ENCODE measurements at regions not wholly inside any gene's neighbourhood (a gene's known extent, or its start where the extent isn't known, plus 50 kb on each side); places are given as distances from the start of the nearest gene placed in this dataset.
"Not testable (repeated sequence)": the region's sequence is repeated elsewhere in the genome, so short reads cannot be mapped to it uniquely, and the experiment has no call there.

DNA sequence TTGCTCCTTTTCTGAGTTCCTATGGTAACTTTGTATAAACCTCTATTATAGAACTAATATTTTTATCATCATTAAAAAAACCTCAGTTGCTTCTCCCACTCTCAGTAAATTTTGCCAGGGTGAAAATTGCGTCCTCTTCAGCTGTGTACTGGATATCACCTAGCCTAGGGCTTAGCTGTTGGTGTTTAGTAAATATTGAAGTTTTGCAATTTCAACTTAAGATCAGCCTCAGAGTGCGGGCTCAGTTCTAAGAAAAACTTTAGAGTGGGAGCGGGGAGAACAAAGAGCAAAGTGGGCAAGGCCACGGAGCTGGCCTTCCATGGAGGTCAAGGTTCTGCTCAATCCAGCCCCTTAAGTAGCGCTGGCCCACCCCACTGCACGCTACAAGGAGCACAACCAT lies 488.3 kb upstream of the SPRED2 start:
- Histone ChIP-seq H3K4me1 (ENCODE audit: control insufficient read depth, insufficient read depth, low read length) (peaks cover 12% of the 10 kb centered on the region), H3K9me3 (ENCODE audit: control insufficient read depth, low read length) (no peaks in the 10 kb centered on the region), H3K27me3 (replicated peaks; ENCODE audit: control insufficient read depth, insufficient read depth, low read length) (no peaks in the 10 kb centered on the region), H3K9ac (ENCODE audit: low read length) (no peak overlapping the region), H3K36me3 (ENCODE audit: control insufficient read depth, insufficient read depth, low read length, severe bottlenecking) (no peaks in the 10 kb centered on the region), H3K4me3 (ENCODE audit: low read length) (no peak overlapping the region)
- no peak for DNase-seq (ENCODE audit: low read depth)

DNA sequence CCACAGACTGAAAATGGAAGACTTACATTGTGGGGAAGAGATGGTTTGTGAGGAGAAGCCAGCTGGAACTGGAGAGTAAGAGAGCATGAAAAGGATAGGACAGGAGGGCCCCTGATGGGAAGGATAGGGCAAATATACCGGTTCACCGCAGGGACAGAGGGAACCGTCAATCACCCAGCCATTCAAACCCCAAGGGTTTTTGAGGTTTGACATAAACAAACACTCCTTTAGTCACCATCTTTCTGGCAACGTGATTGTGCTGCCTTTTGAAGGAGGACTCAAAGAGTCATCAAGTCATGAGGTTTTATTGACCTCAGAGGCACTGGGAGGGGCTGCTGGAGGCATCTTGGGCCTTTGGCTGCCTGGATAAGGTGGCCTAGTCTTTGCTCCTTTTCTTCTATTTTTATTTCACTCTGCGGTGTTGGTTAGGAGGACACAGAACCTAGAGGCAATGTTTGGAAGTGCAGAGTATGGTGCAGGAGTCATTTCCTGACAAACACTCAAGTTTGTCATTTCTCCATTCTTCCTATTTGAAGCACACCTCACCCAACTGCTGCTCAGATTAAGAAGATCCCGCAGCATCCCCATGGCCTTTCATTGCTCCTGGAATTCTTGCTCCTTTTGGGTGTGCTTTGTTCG lies 487.3 kb upstream of the SPRED2 start:
- Histone ChIP-seq H3K27me3 (replicated peaks; ENCODE audit: control insufficient read depth, insufficient read depth, low read length) (no peaks in the 10 kb centered on the region), H3K36me3 (ENCODE audit: control insufficient read depth, insufficient read depth, low read length, severe bottlenecking) (no peaks in the 10 kb centered on the region), H3K9ac (ENCODE audit: low read length) (no peak overlapping the region), H3K9me3 (ENCODE audit: control insufficient read depth, low read length) (no peaks in the 10 kb centered on the region), H3K4me3 (ENCODE audit: low read length) (no peak overlapping the region), H3K4me1 (ENCODE audit: control insufficient read depth, insufficient read depth, low read length) (peaks cover 12% of the 10 kb centered on the region)
- no peak for DNase-seq (ENCODE audit: low read depth)

DNA sequence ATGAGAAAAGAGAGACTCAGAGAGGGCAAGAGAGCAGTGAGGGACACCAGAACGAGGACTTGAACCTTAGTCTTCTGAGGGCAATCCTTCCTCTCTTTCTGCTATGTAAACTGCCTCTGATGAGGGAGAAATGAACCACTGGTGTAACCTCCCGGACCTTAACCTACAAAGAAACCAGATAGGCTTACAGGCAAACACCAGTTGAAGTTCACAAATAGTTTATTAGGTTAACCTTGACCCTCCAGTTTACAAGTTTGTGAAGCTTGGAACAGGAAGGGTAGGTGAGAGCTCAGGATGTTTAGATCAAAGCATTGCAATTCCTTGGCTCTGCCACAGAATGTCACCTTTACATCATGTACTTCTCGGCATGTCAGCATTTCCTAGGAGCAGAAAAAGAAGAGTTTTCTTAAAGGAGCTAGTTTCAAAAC lies 486.4 kb upstream of the SPRED2 start:
- Histone ChIP-seq H3K27me3 (replicated peaks; ENCODE audit: control insufficient read depth, insufficient read depth, low read length) (no peaks in the 10 kb centered on the region), H3K9ac (ENCODE audit: low read length) (no peak overlapping the region), H3K9me3 (ENCODE audit: control insufficient read depth, low read length) (no peaks in the 10 kb centered on the region), H3K4me3 (ENCODE audit: low read length) (no peak overlapping the region), H3K36me3 (ENCODE audit: control insufficient read depth, insufficient read depth, low read length, severe bottlenecking) (no peaks in the 10 kb centered on the region), H3K4me1 (ENCODE audit: control insufficient read depth, insufficient read depth, low read length) (peaks cover 12% of the 10 kb centered on the region)
- no peak for DNase-seq (ENCODE audit: low read depth)

DNA sequence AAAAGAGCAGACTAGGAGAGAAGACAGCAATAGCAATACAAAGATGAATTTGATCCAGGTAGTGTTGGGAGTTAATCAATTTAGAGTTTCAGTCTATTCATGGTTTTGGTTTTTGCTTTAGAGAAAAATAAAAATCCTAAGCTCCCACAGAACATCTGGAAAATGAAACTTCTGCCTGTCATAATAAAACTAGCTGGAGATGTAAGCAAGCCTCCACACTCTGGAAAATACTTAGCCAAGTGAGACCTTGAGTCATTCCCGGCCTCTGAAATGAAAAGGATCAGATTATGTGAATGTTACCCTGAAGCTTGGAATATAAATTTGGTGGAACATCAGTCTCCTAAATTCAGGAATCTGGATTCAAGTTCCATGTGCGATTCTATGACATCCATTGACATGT lies 485.6 kb upstream of the SPRED2 start:
- Histone ChIP-seq H3K27me3 (replicated peaks; ENCODE audit: control insufficient read depth, insufficient read depth, low read length) (no peaks in the 10 kb centered on the region), H3K9me3 (ENCODE audit: control insufficient read depth, low read length) (no peaks in the 10 kb centered on the region), H3K9ac (ENCODE audit: low read length) (no peak overlapping the region), H3K4me3 (ENCODE audit: low read length) (no peak overlapping the region), H3K36me3 (ENCODE audit: control insufficient read depth, insufficient read depth, low read length, severe bottlenecking) (no peaks in the 10 kb centered on the region), H3K4me1 (ENCODE audit: control insufficient read depth, insufficient read depth, low read length) (peaks cover 6% of the 10 kb centered on the region)
- no peak for DNase-seq (ENCODE audit: low read depth)

DNA sequence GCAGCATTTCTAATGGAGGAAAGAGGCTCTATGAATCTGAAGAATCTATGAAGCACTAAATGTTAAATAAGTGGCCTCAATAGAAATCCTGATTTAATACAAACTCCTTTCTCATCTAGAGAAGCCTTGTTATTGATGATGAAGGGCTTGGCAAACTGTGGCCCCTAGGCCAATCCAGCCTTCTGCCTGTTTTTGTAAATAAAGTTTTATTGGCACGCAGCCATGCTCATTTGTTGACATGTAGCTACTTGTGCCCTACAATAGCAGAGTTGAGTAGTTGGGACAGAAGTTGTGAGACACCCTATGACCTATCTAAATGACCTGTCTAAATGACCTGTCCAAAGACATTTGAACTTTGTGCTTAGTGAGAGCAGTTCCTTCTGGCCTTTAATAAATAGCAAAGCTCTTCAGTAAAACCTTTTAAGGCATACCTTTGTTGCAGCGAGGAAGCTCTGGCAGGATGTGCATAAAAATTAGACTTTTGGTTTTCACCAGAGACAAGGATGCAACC lies 484.4 kb upstream of the SPRED2 start:
- H3K4me1 ChIP-seq (ENCODE audit: control insufficient read depth, insufficient read depth, low read length), result no peaks in the 10 kb centered on the region
- H3K9ac ChIP-seq (ENCODE audit: low read length), result no peak overlapping the region
- no peaks in the 10 kb centered on the region for H3K36me3 ChIP-seq (ENCODE audit: control insufficient read depth, insufficient read depth, low read length, severe bottlenecking)
- H3K9me3 ChIP-seq (ENCODE audit: control insufficient read depth, low read length), result no peaks in the 10 kb centered on the region
- no peak overlapping the region for H3K4me3 ChIP-seq (ENCODE audit: low read length)
- DNase-seq (ENCODE audit: low read depth), result no peak
- H3K27me3 ChIP-seq (replicated peaks; ENCODE audit: control insufficient read depth, insufficient read depth, low read length), result no peaks in the 10 kb centered on the region

DNA sequence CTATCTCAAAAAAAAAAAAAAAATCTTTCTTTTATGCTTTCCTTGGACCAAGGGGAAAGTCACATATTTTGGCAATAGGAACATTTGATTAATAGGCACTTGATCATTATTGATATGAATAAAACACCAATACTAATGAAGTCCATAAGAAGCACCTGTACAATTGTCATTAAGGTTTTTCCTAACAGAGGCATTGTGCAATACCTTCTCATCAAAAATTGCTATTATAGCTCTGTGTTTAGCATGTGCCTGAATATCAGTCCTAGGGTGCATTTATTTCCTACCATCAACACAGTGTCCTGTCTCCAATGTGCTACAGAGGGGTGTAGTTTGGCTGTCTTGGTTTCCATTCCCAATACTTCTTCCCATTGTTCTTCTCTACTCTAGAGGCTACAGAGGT lies 483.8 kb upstream of the SPRED2 start:
- Histone ChIP-seq H3K4me3 (ENCODE audit: low read length) (no peak overlapping the region), H3K9ac (ENCODE audit: low read length) (no peak overlapping the region), H3K9me3 (ENCODE audit: control insufficient read depth, low read length) (no peaks in the 10 kb centered on the region)

DNA sequence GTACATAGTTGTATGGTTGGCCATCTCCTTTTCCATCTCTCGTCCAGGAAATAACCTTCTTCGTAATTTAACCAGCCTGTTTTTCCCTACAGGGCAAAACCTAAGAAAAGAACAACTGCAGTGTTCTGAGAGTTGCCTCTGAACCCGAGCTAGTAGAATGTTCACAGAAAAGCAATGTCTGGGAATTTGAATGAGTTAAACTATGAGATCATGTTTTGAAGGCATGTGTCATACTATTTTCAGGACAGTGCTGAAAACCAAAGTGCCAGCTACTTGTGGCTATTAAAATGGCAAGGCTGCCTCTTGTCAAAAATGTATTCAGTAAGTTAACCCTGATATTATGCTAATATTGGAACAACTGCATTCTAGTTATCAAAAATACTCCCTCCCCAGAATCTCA lies 482.9 kb upstream of the SPRED2 start:
- Histone ChIP-seq H3K4me1 (ENCODE audit: control insufficient read depth, insufficient read depth, low read length) (no peaks in the 10 kb centered on the region), H3K36me3 (ENCODE audit: control insufficient read depth, insufficient read depth, low read length, severe bottlenecking) (no peaks in the 10 kb centered on the region), H3K9me3 (ENCODE audit: control insufficient read depth, low read length) (no peaks in the 10 kb centered on the region), H3K27me3 (replicated peaks; ENCODE audit: control insufficient read depth, insufficient read depth, low read length) (no peaks in the 10 kb centered on the region), H3K4me3 (ENCODE audit: low read length) (no peak overlapping the region), H3K9ac (ENCODE audit: low read length) (no peak overlapping the region)
- no peak for DNase-seq (ENCODE audit: low read depth)

More for the DNA sequence above, 483.8 kb upstream of the SPRED2 start:
- Histone ChIP-seq H3K36me3 (ENCODE audit: control insufficient read depth, insufficient read depth, low read length, severe bottlenecking) (no peaks in the 10 kb centered on the region), H3K4me1 (ENCODE audit: control insufficient read depth, insufficient read depth, low read length) (no peaks in the 10 kb centered on the region), H3K27me3 (replicated peaks; ENCODE audit: control insufficient read depth, insufficient read depth, low read length) (no peaks in the 10 kb centered on the region)
- DNase-seq (ENCODE audit: low read depth), result no peak

DNA sequence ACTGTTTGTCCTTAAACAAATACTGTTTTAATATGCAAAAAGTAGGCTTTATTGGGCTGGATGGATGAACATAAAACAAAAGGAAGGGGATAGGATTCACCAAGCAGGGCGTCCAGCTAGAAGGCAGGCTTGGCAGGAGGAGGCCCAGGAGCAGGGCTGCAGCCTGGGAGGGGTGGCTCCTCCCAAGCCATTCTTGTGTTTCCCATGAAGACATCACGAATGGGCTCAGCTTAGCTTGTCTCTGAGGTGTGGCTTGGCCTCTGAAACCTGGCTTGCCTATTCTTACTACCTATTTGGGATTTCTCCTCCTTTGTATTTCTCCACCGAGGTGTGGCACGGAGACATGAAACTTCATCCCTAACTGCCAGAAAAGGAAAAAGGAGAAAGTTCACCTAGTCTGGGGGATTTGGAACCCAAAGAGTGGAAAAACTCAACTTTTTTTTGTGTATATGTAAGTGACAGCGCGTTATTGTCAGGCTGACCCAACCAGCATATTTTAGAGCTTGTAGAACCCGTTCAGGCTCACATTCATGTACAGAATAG lies 481.9 kb upstream of the SPRED2 start:
- no peaks in the 10 kb centered on the region for H3K27me3 ChIP-seq (replicated peaks; ENCODE audit: control insufficient read depth, insufficient read depth, low read length)
- H3K4me3 ChIP-seq (ENCODE audit: low read length), result no peak overlapping the region
- no peak for DNase-seq (ENCODE audit: low read depth)
- no peaks in the 10 kb centered on the region for H3K36me3 ChIP-seq (ENCODE audit: control insufficient read depth, insufficient read depth, low read length, severe bottlenecking)
- H3K4me1 ChIP-seq (ENCODE audit: control insufficient read depth, insufficient read depth, low read length), result no peaks in the 10 kb centered on the region
- H3K9me3 ChIP-seq (ENCODE audit: control insufficient read depth, low read length), result no peaks in the 10 kb centered on the region
- H3K9ac ChIP-seq (ENCODE audit: low read length), result no peak overlapping the region

DNA sequence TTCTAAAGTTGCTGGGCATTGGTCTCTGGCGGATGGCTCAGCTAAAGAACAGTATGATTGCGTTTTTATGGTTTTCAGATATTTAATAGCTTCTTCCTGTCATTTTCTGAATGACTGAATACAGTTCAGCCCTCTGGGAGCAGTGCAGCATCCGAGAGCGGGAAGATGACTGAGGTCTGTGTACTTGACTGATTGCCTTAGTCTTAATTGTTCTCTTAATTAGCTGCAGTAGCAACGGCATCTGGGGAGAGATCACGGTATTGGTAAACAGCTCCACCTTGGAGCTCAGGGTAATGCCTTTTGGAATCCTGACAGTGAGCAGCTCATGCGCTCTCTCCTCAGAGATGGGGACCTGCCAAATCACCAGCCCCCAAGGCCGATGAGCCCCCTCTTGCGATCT lies 481.4 kb upstream of the SPRED2 start:
- Histone ChIP-seq H3K9me3 (ENCODE audit: control insufficient read depth, low read length) (no peaks in the 10 kb centered on the region), H3K9ac (ENCODE audit: low read length) (no peak overlapping the region), H3K36me3 (ENCODE audit: control insufficient read depth, insufficient read depth, low read length, severe bottlenecking) (no peaks in the 10 kb centered on the region), H3K4me3 (ENCODE audit: low read length) (no peak overlapping the region), H3K27me3 (replicated peaks; ENCODE audit: control insufficient read depth, insufficient read depth, low read length) (no peaks in the 10 kb centered on the region), H3K4me1 (ENCODE audit: control insufficient read depth, insufficient read depth, low read length) (no peaks in the 10 kb centered on the region)
- DNase-seq (ENCODE audit: low read depth), result no peak

DNA sequence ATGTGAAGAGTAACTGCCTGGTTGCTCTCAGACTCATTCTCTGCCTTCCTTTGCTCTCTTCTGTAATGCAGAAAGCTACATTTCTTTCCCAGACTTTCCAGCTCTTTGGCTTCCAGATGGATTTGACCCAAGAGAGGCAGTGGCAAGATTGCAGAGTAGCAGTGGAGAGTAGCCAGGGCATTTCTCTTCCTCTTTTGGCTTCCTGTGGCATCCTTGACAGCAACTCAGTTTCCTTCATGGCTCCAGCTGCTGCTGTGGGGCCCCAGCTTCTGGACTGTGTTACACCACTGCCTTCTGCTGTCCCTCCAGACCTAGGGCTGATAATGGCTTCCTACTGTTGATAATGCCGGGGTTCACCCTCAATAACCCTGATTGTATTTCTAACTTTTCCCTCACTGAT lies 469.4 kb upstream of the SPRED2 start:
- Histone ChIP-seq H3K4me1 (ENCODE audit: control insufficient read depth, insufficient read depth, low read length) (no peaks in the 10 kb centered on the region), H3K4me3 (ENCODE audit: low read length) (no peak overlapping the region), H3K9ac (ENCODE audit: low read length) (no peak overlapping the region), H3K9me3 (ENCODE audit: control insufficient read depth, low read length) (peaks cover 12% of the 10 kb centered on the region), H3K27me3 (replicated peaks; ENCODE audit: control insufficient read depth, insufficient read depth, low read length) (peaks cover 3% of the 10 kb centered on the region), H3K36me3 (ENCODE audit: control insufficient read depth, insufficient read depth, low read length, severe bottlenecking) (no peaks in the 10 kb centered on the region)
- DNase-seq (ENCODE audit: low read depth), result no peak

DNA sequence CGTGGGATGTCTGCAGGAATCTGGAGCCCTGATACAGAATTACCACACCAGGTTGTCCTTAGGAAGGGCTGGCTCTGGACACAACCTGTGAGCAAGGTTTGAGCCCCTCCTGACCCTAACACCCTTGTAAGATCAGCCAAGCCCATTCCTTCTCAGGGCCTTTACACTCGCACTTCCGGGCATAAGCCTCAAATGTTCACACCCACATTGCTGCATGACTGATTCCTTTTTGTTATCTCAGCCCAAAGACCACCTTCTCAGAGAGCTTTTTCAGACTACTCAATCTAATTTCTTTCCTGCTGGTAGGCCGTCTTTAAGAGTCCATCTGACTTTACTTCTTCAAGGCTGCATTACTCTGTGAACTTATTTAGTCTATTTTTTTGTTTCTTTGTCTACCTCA lies 464.0 kb upstream of the SPRED2 start:
- no peaks in the 10 kb centered on the region for H3K4me1 ChIP-seq (ENCODE audit: control insufficient read depth, insufficient read depth, low read length)
- no peak overlapping the region for H3K4me3 ChIP-seq (ENCODE audit: low read length)
- peaks cover 3% of the 10 kb centered on the region for H3K27me3 ChIP-seq (replicated peaks; ENCODE audit: control insufficient read depth, insufficient read depth, low read length)
- peaks cover 2% of the 10 kb centered on the region for H3K9me3 ChIP-seq (ENCODE audit: control insufficient read depth, low read length)
- H3K36me3 ChIP-seq (ENCODE audit: control insufficient read depth, insufficient read depth, low read length, severe bottlenecking), result no peaks in the 10 kb centered on the region
- H3K9ac ChIP-seq (ENCODE audit: low read length), result no peak overlapping the region
- DNase-seq (ENCODE audit: low read depth), result no peak

DNA sequence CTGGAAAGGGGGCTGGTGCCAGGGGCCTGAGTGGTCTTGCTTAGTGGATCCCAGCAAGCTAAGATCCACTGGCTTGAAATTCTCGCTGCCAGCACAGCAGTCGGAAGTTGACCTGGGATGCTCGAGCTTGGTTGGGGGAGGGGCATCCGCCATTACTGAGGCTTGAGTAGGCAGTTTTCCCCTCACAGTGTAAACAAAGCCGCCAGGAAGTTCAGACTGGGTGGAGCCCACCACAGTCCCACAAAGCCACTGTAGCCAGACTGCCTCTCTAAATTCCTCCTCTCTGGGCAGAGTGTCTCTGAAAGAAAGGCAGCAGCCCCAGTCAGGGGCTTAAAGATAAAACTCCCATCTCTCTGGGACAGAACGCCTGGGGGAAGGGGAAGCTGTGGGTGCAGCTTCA lies 457.7 kb upstream of the SPRED2 start:
- H3K27me3 ChIP-seq (replicated peaks; ENCODE audit: control insufficient read depth, insufficient read depth, low read length); H3K36me3 ChIP-seq (ENCODE audit: control insufficient read depth, insufficient read depth, low read length, severe bottlenecking); DNase-seq (ENCODE audit: low read depth); H3K4me1 ChIP-seq (ENCODE audit: control insufficient read depth, insufficient read depth, low read length); H3K4me3 ChIP-seq (ENCODE audit: low read length); H3K9me3 ChIP-seq (ENCODE audit: control insufficient read depth, low read length); H3K9ac ChIP-seq (ENCODE audit: low read length): not testable (repeated sequence)

All from adipocyte (in vitro differentiated cells).